ENCODE measurements at regions not wholly inside any gene's neighbourhood (a gene's known extent, or its start where the extent isn't known, plus 50 kb on each side); places are given as distances from the start of the nearest gene placed in this dataset.

GRCh38 chr1:98813738-98814309, 152.3 kb downstream of the SNX7 start:
- H3K9me3 Mint-ChIP-seq: peaks cover 14% of the 10 kb centered on the region
- H3K27me3 Mint-ChIP-seq (ENCODE audit: low read depth): no peaks in the 10 kb centered on the region
- ATAC-seq (peak; percentile 87 to 88), DNase-seq (no peak)
- no peaks in the 10 kb centered on the region for H3K36me3 Mint-ChIP-seq (ENCODE audit: insufficient read depth)
- H3K4me3 Mint-ChIP-seq: no peak overlapping the region
- peaks cover 13% of the 10 kb centered on the region for H3K4me1 Mint-ChIP-seq (ENCODE audit: low read depth)

GRCh38 chr1:98817821-98818220, 156.3 kb downstream of the SNX7 start:
- peaks cover 13% of the 10 kb centered on the region for H3K4me1 Mint-ChIP-seq (ENCODE audit: low read depth)
- no peak for ATAC-seq
- DNase-seq: no peak
- no peaks in the 10 kb centered on the region for H3K9me3 Mint-ChIP-seq
- no peaks in the 10 kb centered on the region for H3K27me3 Mint-ChIP-seq (ENCODE audit: low read depth)
- no peak overlapping the region for H3K4me3 Mint-ChIP-seq
- H3K36me3 Mint-ChIP-seq (ENCODE audit: insufficient read depth): no peaks in the 10 kb centered on the region

- H3K4me3 Mint-ChIP-seq: no peak overlapping the region
- ATAC-seq (no peak), DNase-seq (no peak)
- H3K27me3 Mint-ChIP-seq (ENCODE audit: low read depth): no peaks in the 10 kb centered on the region
- no peaks in the 10 kb centered on the region for H3K9me3 Mint-ChIP-seq
- H3K36me3 Mint-ChIP-seq (ENCODE audit: insufficient read depth): no peaks in the 10 kb centered on the region
- H3K4me1 Mint-ChIP-seq (ENCODE audit: low read depth): no peaks in the 10 kb centered on the region
Observed at GRCh38 chr1:98821379-98821778, 159.9 kb downstream of the SNX7 start.

GRCh38 chr1:98824736-98825135, 163.2 kb downstream of the SNX7 start:
- no peaks in the 10 kb centered on the region for H3K36me3 Mint-ChIP-seq (ENCODE audit: insufficient read depth)

GRCh38 chr1:98827041-98827440, 165.5 kb downstream of the SNX7 start:
- no peaks in the 10 kb centered on the region for H3K4me1 Mint-ChIP-seq (ENCODE audit: low read depth)
- H3K9me3 Mint-ChIP-seq: peaks cover 10% of the 10 kb centered on the region
- no peak for DNase-seq
- ATAC-seq: no peak
- H3K27me3 Mint-ChIP-seq (ENCODE audit: low read depth): no peaks in the 10 kb centered on the region
- H3K36me3 Mint-ChIP-seq (ENCODE audit: insufficient read depth): no peaks in the 10 kb centered on the region
- no peak overlapping the region for H3K4me3 Mint-ChIP-seq

More at GRCh38 chr1:98824736-98825135, 163.2 kb downstream of the SNX7 start:
- DNase-seq (no peak), ATAC-seq (no peak)
- Mint-ChIP-seq H3K27me3 (ENCODE audit: low read depth) (no peaks in the 10 kb centered on the region), H3K9me3 (peaks cover 5% of the 10 kb centered on the region), H3K4me3 (no peak overlapping the region), H3K4me1 (ENCODE audit: low read depth) (no peaks in the 10 kb centered on the region)

GRCh38 chr1:98839840-98840239, 164.8 kb downstream of the PLPPR5 start:
- ATAC-seq: no peak
- no peak for DNase-seq
- Mint-ChIP-seq H3K4me1 (ENCODE audit: low read depth) (peaks cover 19% of the 10 kb centered on the region), H3K27me3 (ENCODE audit: low read depth) (no peaks in the 10 kb centered on the region), H3K4me3 (no peak overlapping the region), H3K9me3 (peaks cover 14% of the 10 kb centered on the region), H3K36me3 (ENCODE audit: insufficient read depth) (no peaks in the 10 kb centered on the region)

Data from activated T-cell treated with anti-CD3 and anti-CD28 coated beads, Interleukin-2, amount 50 U/mL, for 4 hours (primary cell).